SK-N-SH (cell line): ENCODE measurements at regions not wholly inside any gene's neighbourhood (a gene's known extent, or its start where the extent isn't known, plus 50 kb on each side); places are given as distances from the start of the nearest gene placed in this dataset.

Source experiments
- CTCF ChIA-PET: fragments of 300-600, 350-600 bp; formaldehyde crosslinking; extraction: SDS; loops from one replicate; lab custom pipeline; 2021; lab: Yijun Ruan, JAX
- POLR2A ChIA-PET: fragments of 350-600 bp; sonication (Branson Sonifier 250); formaldehyde crosslinking; extraction: SDS; loops from one replicate; lab custom pipeline; 2020; ENCODE audit warnings: antibody characterized with exemption, inconsistent platforms; lab: Yijun Ruan, JAX
- DNase-seq: peaks from one replicate; pipeline ENCODE4 v3.0.0; 2012
- H2AFZ ChIP-seq: fragments of 200-600 bp; sonication (generic); 2 replicates; pipeline ENCODE4 v1.8.1; 2016; ENCODE audit warnings: antibody characterized with exemption, mild to moderate bottlenecking, low read depth
- H3F3A ChIP-seq: fragments of 200-600 bp; sonication (generic); replicated peaks from 2 replicates; pipeline ENCODE3; 2016; ENCODE audit warnings: antibody characterized with exemption, mild to moderate bottlenecking; ENCODE audit not compliant: insufficient read depth
- H3K27ac ChIP-seq, 2 experiments: fragments of 200-500 bp in 1 of 2; fragments of 200-600 bp in 1 of 2; sonication (Bioruptor generic) in 1 of 2; sonication (generic), shearing (Covaris generic) in 1 of 2; 2 replicates each; pipeline versions ENCODE4 v1.5.1 to v1.6.1; 2014 to 2016; ENCODE audit warnings: low read depth in 2 of 2, inconsistent platforms in 1 of 2, low read length in 1 of 2, mild to moderate bottlenecking in 1 of 2, mixed read lengths in 1 of 2
- H3K27me3 ChIP-seq: fragments of 200-600 bp; sonication (generic), shearing (Covaris generic); 2 replicates; pipeline ENCODE4 v1.6.1; 2016; ENCODE audit warnings: mixed run types; ENCODE audit not compliant: insufficient read depth
- H3K36me3 ChIP-seq, 2 experiments: fragments of 200-500 bp in 1 of 2; fragments of 200-600 bp in 1 of 2; sonication (Bioruptor generic) in 1 of 2; sonication (generic) in 1 of 2; replicated peaks in 1 of 2; 2 replicates each; pipeline versions ENCODE3 to v1.5.1; 2014 to 2016; ENCODE audit warnings: low read length in 1 of 2, mild to moderate bottlenecking in 1 of 2; ENCODE audit not compliant: insufficient read depth in 2 of 2, control insufficient read depth in 1 of 2
- H3K4me1 ChIP-seq, 2 experiments: fragments of 200-500 bp in 1 of 2; fragments of 200-600 bp in 1 of 2; sonication (Bioruptor generic) in 1 of 2; sonication (generic), shearing (Covaris generic) in 1 of 2; 2 replicates each; pipeline versions ENCODE4 v1.5.1 to v1.6.1; 2014 to 2016; ENCODE audit warnings: low read depth in 1 of 2, low read length in 1 of 2, mixed run types in 1 of 2; ENCODE audit not compliant: insufficient read depth in 2 of 2, control insufficient read depth in 1 of 2
- H3K4me2 ChIP-seq: fragments of 200-600 bp; sonication (generic), shearing (Covaris generic); 2 replicates; pipeline ENCODE4 v1.6.1; 2017; ENCODE audit warnings: mixed run types
- H3K4me3 ChIP-seq, 2 experiments: fragments of 200-500 bp in 1 of 2; fragments of 200-600 bp in 1 of 2; sonication (Bioruptor generic) in 1 of 2; sonication (generic), shearing (Covaris generic) in 1 of 2; 2 replicates each; pipeline versions ENCODE4 v1.5.1 to v1.8.1; 2014 to 2016; ENCODE audit warnings: low read depth in 2 of 2, inconsistent platforms in 1 of 2, low read length in 1 of 2, mild to moderate bottlenecking in 1 of 2, mixed read lengths in 1 of 2, moderate library complexity in 1 of 2
- H3K79me2 ChIP-seq: fragments of 200-600 bp; sonication (generic); 2 replicates; pipeline ENCODE4 v1.8.1; 2017; ENCODE audit warnings: mild to moderate bottlenecking; ENCODE audit not compliant: insufficient read depth
- H3K9ac ChIP-seq: fragments of 200-600 bp; sonication (generic); 2 replicates; pipeline ENCODE4 v1.6.1; 2017; ENCODE audit warnings: mixed run types
- H3K9me2 ChIP-seq: fragments of 200-600 bp; sonication (generic); 2 replicates; pipeline ENCODE4 v1.6.1; 2017; ENCODE audit warnings: mixed run types
- H3K9me3 ChIP-seq: fragments of 200-600 bp; sonication (generic); 2 replicates; pipeline ENCODE4 v1.6.1; 2017; ENCODE audit warnings: mixed run types, mild to moderate bottlenecking, moderate library complexity
- H4K20me1 ChIP-seq: fragments of 200-600 bp; sonication (generic); 2 replicates; pipeline ENCODE4 v1.6.1; 2017; ENCODE audit warnings: mild to moderate bottlenecking, mixed run types; ENCODE audit not compliant: insufficient read depth
- ELF1 ChIP-seq: IDR thresholded peaks from 2 replicates; pipeline ENCODE4 v1.4.0; 2012
- FOXJ3 ChIP-seq: sonication (generic); formaldehyde crosslinking; IDR thresholded peaks from 2 replicates; pipeline ENCODE4 v1.5.1; 2020; ENCODE audit warnings: mild to moderate bottlenecking, missing genetic modification reagents
- GABPA ChIP-seq: IDR thresholded peaks from 2 replicates; pipeline ENCODE4 v1.4.0; 2012; ENCODE audit warnings: low read depth, mild to moderate bottlenecking
- MEF2A ChIP-seq: IDR thresholded peaks from 2 replicates; pipeline ENCODE4 v1.4.0; 2012; ENCODE audit warnings: low read depth, borderline replicate concordance
- MXI1 ChIP-seq: IDR thresholded peaks from 2 replicates; pipeline ENCODE4 v1.6.1; 2012; ENCODE audit warnings: mild to moderate bottlenecking, low read depth, low read length, improper control_type of control experiment
- NFIC ChIP-seq: IDR thresholded peaks from 2 replicates; pipeline ENCODE4 v1.4.0; 2012; ENCODE audit warnings: borderline replicate concordance
- NRF1 ChIP-seq: IDR thresholded peaks from 2 replicates; pipeline ENCODE4 v1.6.1; 2012; ENCODE audit warnings: low read depth, mild to moderate bottlenecking, low read length
- POLR2AphosphoS5 ChIP-seq: IDR thresholded peaks from 2 replicates; pipeline ENCODE4 v1.6.1; 2012; ENCODE audit warnings: low read depth, low read length
- RAD21 ChIP-seq: IDR thresholded peaks from 2 replicates; pipeline ENCODE4 v1.6.1; 2012; ENCODE audit warnings: mild to moderate bottlenecking, low read length
- SMC3 ChIP-seq: IDR thresholded peaks from 2 replicates; pipeline ENCODE4 v1.6.1; 2012; ENCODE audit warnings: low read depth, low read length, improper control_type of control experiment
- TAF1 ChIP-seq: IDR thresholded peaks from 2 replicates; pipeline ENCODE4 v1.6.1; 2012; ENCODE audit warnings: low read depth, mild to moderate bottlenecking, low read length, moderate library complexity, borderline replicate concordance
- TCF12 ChIP-seq: IDR thresholded peaks from 2 replicates; pipeline ENCODE4 v1.4.0; 2012
- TEAD4 ChIP-seq: IDR thresholded peaks from 2 replicates; pipeline ENCODE4 v1.4.0; 2012; ENCODE audit warnings: mild to moderate bottlenecking, borderline replicate concordance; ENCODE audit not compliant: insufficient read depth
- WGBS: methylation state at CpG from one replicate; pipeline ENCODE4 v1.1.6; 2017; ENCODE audit warnings: low lambda C conversion rate; 5-methylcytosine and 5-hydroxymethylcytosine counted together
- TF ChIP-seq, protein P1 (sequence below): IDR thresholded peaks from 2 replicates; pipeline ENCODE4 v1.4.0; 2012; ENCODE audit warnings: low read depth, borderline replicate concordance
- TF ChIP-seq, protein P2 (sequence below): fragments of 150-350 bp; IDR thresholded peaks from 2 replicates; pipeline ENCODE4 v1.6.1; 2016; ENCODE audit warnings: mild to moderate bottlenecking, low read depth, low read length
- TF ChIP-seq, protein P3 (sequence below): IDR thresholded peaks from 2 replicates; pipeline ENCODE4; 2012
- TF ChIP-seq, protein P4 (sequence below): IDR thresholded peaks from 2 replicates; pipeline ENCODE4 v1.6.1; 2012; ENCODE audit warnings: mild to moderate bottlenecking, low read depth, low read length, moderate library complexity

DNA sequence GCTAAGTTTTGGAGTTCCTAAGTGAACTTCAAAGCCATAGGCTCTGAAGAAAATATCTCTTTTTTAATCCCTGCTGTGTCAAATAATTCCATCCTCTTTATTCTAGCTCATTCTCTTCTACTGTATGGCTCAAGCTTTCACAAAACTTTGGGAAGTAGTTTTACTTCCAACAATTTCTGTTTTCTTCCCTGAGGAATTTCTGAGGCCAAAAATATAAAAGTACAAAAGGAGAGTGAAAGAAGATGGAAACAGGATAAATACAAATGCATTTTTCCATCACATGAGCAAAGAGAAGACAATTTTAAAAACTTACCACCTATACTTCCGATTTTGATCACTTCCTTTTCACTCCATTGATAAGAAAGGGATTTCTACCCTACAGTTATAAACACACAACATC, 585.7 kb upstream of the DAB2 start:
- Histone ChIP-seq H3K27me3 (no peaks in the 10 kb centered on the region), H3K4me1 (no peaks in the 10 kb centered on the region), H3K4me2 (no peak overlapping the region), H3K9ac (no peak overlapping the region), H3K36me3 (no peaks in the 10 kb centered on the region), H3F3A (no peaks in the 10 kb centered on the region), H3K79me2 (no peaks in the 10 kb centered on the region), H3K9me3 (no peaks in the 10 kb centered on the region), H3K4me3 (no peak overlapping the region), H2AFZ (no peak overlapping the region), H3K27ac (no peak overlapping the region)
- no peak for DNase-seq
- CTCF ChIA-PET: no interaction called here
- WGBS: 3% methylated on average over 1 of the region's 1 CpG
- POLR2A ChIA-PET: no interaction called here
- TF ChIP-seq FOXJ3 (CRISPR knock-in tag): no peak
- TF ChIP-seq TCF12: no peak
- TF ChIP-seq TAF1: no peak
- TF ChIP-seq, protein P1, sequence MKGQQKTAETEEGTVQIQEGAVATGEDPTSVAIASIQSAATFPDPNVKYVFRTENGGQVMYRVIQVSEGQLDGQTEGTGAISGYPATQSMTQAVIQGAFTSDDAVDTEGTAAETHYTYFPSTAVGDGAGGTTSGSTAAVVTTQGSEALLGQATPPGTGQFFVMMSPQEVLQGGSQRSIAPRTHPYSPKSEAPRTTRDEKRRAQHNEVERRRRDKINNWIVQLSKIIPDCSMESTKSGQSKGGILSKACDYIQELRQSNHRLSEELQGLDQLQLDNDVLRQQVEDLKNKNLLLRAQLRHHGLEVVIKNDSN: no peak
- no peak for TF ChIP-seq SMC3
- TF ChIP-seq GABPA: no peak
- TF ChIP-seq TEAD4: no peak
- no peak for TF ChIP-seq ELF1
- TF ChIP-seq MEF2A: no peak
- TF ChIP-seq POLR2AphosphoS5: no peak
- TF ChIP-seq NRF1: no peak
- TF ChIP-seq, protein P2, sequence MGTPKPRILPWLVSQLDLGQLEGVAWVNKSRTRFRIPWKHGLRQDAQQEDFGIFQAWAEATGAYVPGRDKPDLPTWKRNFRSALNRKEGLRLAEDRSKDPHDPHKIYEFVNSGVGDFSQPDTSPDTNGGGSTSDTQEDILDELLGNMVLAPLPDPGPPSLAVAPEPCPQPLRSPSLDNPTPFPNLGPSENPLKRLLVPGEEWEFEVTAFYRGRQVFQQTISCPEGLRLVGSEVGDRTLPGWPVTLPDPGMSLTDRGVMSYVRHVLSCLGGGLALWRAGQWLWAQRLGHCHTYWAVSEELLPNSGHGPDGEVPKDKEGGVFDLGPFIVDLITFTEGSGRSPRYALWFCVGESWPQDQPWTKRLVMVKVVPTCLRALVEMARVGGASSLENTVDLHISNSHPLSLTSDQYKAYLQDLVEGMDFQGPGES: no peak
- TF ChIP-seq, protein P3, sequence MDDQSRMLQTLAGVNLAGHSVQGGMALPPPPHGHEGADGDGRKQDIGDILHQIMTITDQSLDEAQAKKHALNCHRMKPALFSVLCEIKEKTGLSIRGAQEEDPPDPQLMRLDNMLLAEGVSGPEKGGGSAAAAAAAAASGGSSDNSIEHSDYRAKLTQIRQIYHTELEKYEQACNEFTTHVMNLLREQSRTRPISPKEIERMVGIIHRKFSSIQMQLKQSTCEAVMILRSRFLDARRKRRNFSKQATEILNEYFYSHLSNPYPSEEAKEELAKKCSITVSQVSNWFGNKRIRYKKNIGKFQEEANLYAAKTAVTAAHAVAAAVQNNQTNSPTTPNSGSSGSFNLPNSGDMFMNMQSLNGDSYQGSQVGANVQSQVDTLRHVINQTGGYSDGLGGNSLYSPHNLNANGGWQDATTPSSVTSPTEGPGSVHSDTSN: no peak
- no peak for TF ChIP-seq RAD21
- no peak for TF ChIP-seq NFIC
- TF ChIP-seq MXI1: no peak
- TF ChIP-seq, protein P4, sequence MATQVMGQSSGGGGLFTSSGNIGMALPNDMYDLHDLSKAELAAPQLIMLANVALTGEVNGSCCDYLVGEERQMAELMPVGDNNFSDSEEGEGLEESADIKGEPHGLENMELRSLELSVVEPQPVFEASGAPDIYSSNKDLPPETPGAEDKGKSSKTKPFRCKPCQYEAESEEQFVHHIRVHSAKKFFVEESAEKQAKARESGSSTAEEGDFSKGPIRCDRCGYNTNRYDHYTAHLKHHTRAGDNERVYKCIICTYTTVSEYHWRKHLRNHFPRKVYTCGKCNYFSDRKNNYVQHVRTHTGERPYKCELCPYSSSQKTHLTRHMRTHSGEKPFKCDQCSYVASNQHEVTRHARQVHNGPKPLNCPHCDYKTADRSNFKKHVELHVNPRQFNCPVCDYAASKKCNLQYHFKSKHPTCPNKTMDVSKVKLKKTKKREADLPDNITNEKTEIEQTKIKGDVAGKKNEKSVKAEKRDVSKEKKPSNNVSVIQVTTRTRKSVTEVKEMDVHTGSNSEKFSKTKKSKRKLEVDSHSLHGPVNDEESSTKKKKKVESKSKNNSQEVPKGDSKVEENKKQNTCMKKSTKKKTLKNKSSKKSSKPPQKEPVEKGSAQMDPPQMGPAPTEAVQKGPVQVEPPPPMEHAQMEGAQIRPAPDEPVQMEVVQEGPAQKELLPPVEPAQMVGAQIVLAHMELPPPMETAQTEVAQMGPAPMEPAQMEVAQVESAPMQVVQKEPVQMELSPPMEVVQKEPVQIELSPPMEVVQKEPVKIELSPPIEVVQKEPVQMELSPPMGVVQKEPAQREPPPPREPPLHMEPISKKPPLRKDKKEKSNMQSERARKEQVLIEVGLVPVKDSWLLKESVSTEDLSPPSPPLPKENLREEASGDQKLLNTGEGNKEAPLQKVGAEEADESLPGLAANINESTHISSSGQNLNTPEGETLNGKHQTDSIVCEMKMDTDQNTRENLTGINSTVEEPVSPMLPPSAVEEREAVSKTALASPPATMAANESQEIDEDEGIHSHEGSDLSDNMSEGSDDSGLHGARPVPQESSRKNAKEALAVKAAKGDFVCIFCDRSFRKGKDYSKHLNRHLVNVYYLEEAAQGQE: no peak
- TF ChIP-seq, all 33 proteins: peak for 0
- Histone ChIP-seq H4K20me1 (no peaks in the 10 kb centered on the region), H3K9me2 (no peaks in the 10 kb centered on the region)
